DMS 273 treated with DMSO at 0.1 percent for 48 hours (cell line): ENCODE measurements at regions not wholly inside any gene's neighbourhood (a gene's known extent, or its start where the extent isn't known, plus 50 kb on each side); places are given as distances from the start of the nearest gene placed in this dataset.

ENCODE experiments used
- DNase-seq: peaks from one replicate; lab custom pipeline; 2025; lab: John Stamatoyannopoulos, UW

DNA sequence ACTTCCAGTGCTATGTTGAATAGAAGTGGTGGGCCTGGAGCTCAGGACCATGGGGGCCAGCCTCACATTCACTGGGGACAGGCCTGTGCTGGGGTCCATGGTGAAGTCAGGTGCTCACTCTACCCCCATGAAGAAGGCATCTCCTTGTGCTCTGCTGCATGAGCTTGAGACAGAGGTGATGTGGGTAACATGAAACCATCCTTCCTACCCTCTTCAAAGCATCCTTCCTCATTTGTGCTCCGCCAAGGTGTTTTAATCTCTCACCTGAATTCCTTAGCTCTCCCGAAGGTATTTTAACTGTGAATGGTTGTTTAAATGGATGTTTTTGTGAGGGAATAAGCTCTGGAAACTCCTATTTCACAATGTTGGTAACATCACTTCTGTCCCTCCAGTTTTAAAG lies 209.6 kb upstream of the PCSK2 start:
- DNase-seq = no peak

DNA sequence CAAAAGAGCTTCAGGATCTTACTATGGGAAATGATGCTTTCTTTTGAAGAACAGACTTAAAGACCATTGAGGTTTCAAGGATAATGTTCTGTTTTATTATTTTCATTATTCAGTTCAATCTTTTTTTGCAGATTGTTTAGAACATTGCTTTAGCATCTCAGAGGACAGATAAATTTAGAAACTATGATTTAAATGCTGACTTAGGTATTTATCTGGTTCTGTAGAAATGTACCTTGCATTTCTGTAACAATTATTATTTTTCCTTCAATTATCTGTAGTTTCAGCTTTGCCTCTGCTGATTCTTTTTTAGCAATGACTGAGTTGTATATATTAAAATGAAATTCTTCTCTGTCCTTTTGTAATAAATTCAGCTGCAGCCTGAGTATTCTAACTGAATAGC lies 205.4 kb upstream of the PCSK2 start:
- no peak for DNase-seq

DNA sequence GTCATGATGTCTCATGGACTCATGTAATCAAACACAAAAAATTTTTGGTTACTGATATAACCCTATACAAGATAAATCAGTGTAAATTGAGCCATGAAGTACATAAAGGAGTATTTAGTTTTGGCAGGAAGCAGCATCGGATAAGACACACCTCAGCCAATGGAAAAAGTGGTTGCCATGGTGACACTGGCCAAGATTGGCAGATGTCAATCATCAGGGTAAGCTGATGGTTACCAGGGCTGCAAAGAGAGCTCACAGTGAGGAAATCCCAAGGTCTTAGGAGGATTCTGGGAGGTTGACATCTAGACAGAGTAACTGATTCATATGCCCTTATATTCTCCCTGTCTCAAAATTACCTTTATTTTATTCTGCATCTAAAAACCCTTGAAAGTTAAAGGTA lies 203.8 kb upstream of the PCSK2 start:
- no peak for DNase-seq

DNA sequence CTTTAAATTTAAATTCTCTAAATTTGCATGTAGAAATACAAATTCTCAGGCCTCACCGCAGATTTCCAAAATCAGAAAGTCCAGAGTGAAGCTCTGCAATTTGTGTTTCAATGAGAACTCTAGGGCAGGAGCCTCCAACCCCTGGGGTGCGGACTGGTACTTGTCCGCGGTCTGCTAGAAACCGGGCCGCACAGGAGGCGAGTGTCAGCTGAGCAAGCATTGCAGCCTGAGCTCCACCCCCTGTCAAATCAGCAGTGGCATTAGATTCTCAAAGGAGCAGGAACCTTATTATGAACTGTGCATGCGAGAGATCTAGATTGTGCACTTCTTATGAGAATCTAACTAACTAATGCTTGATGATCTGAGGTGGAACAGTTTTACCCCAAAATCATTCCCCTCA lies 203.0 kb upstream of the PCSK2 start:
- no peak for DNase-seq

DNA sequence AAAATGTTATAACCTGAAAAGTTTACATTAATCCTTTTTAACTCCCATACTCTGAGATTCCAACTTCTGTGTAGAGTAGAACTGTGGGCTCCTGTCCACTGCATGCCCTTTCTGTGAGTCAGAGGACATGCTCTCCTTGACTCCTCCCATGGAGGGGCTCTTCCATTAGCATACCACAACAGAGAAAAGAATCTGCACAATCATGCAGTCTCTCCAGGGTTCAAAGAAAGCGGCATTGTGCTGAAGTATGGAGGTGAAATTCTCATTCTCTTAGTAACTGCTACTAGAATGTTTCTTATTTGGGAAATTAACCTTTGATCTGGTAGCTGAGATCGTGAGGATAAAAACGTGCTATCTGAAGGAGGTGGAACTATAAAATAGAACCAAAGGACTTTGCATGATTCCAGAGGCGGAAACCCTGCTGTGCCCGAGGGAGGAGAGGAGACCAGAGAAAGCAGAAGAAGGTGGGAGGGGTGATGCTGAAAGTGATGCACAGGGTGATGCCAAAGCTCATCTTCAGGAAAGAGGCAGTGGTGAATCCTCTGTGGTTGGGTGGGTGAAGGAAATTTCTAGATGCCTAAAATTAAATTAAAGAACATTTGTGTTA lies 202.2 kb upstream of the PCSK2 start:
- no peak for DNase-seq

DNA sequence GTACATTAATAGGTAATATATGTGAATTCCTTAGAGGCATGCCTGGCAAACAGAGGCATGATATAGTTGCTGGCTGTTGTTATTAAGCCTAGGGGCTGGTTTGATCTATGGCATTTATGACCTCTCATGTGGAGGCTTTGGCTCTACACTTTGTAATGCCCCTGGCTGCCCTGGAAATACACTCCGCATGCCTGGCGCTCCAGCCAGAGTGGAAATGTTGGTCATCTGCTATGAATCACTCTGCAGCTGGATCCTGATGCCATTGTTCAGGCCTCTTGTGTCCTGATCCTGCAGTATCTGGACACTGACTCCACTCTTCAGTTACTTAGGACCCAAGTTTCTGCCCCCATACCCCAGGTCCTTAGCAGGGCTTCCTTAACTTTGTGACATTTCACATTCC lies 200.5 kb upstream of the PCSK2 start:
- no peak for DNase-seq

DNA sequence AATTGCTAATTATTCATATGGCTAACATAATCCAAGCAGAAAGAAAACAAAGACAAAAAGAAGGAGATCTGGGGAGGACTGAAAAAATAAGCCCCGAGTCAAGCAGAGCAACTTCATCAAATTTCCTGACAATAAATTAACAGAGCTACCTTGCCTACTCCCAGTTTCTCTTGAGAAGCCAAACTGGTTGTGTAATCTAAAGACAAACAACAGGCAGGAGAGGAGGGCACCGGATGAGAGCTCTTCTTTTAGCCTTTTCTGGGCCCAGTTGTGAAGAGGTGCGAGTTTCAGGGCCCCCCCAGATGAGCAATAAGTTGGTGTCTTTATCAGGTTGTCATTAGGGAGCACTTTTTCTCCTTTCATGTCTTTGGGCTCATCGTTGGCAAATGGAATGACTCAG lies 197.1 kb upstream of the PCSK2 start:
- DNase-seq = no peak

DNA sequence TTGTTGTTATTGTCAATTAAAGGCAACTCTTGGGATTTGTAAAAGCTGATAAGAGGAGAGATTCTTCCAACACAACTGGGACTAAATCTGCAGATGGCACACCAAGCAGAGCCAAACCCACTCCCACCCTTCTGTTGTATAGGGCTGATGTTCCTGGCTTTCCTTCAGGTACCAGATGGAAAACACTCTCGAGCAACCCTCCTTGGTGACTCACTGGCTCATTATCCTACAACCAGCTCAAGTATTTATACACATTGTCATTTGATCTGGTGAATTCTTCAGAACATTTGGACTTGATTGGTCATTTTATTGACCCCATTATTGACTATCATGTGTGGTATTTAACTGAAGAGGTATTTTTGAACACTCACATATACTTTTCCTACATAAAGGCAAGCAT lies 190.3 kb upstream of the PCSK2 start:
- DNase-seq = peak; percentile 94

DNA sequence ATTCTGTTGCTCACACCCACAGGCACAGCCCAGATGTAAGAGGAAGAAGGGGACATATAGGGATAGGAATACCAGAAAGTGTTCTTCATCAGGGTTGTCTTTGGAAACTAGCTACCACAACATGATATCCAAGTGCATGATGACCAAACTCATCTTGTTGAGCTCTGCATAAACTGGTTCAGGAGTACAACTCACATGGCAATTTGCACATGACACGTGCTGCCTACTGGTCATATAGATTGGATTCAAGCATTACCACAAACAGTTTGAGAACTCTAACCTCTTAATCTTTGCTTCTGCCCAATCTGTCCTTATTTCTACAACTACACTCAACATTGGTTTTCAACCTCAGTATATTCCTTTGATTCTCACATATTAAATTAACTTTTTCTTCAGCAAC lies 184.7 kb upstream of the PCSK2 start:
- no peak for DNase-seq

DNA sequence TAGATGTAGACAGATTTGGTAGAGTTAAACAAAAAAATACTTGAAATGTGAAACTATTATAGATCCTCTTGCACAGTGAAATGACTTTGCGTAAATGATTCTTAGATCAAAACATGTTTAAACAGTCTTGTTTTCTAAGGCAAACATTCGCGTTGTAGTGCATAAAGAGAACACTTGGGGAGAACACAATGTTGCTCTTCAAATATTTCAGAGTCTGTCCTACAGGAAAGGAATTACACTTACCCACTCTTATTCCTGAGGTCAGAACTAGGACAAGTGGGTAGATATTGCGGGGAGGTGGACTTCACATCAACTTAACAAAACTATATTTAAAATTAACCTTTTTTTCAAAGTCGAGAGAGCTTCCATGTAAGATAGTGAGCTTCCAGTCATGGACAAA lies 183.5 kb upstream of the PCSK2 start:
- no peak for DNase-seq

DNA sequence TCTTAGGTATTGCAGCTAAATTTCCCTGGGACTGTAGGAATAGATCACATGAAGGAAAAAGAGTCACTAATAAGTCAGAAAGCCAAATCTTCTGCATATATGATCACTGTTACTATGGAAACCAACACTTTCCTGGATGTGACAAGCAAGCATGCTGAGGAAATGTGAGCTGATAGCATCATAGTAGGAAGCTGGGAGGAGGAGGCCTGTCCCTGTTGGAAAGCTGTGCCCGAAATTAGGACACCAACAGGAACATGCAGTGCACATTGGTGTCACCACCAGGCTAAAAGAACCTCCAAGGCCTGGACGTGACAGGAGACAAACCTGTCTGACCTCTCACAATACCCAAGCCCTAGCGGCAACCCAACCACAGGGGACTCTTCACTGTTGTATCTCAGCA lies 181.9 kb upstream of the PCSK2 start:
- no peak for DNase-seq

DNA sequence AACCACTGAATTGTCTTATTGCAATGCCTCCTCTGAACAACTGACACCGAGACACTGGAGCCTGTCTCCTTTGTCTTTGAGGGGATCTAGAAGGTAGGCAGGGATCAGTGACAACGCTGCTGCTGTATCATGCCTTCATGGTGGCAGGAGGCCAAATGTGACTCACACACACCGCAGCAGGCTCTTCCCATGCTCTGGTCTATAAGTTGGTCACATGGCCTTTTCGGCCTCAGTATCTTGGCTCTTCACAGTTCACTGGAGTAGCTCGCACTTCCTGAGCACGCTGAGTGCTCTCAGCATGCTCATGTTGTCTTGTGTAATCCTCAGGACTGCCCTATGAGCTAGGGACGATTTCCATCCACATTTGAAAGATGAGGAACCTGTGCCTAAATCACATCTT lies 167.4 kb upstream of the PCSK2 start:
- no peak for DNase-seq

DNA sequence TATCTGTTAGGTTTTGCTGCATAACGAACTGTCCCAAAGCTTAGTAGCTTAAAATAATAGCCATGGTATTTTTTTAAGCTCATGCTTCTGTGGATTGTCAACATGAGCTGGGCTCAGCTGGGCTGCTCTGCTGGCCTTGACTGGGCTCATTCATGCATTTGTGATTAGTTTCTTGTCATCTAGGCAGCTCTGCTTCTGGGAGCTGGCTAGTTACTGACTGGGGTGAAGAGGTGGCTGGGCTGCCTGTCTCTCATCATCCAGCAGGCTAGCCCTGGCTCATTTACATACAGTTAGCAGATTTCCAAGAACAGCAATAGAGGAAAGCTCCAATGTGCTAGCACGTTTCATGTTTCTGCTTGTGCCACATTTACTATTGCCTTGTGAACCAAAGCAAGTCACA lies 165.1 kb upstream of the PCSK2 start:
- no peak for DNase-seq

DNA sequence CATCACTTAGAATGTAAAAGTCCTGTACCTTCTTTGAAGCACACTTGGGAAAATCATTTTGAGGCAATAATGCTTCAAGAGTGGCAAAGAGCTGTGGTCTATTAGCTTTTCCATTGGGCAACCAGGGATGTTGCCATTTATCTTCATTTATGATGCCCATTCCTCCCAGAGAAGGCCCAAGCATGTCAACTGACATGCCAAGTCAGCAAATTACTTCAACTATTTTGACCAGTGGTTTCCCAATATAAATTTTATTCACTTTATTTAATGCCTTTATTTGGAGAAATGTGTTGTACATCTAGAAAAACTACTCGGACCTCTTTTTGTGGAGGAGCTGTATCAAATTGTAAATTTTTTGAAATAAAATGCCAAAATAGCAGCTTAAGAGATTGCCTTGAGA lies 164.1 kb upstream of the PCSK2 start:
- DNase-seq = no peak

DNA sequence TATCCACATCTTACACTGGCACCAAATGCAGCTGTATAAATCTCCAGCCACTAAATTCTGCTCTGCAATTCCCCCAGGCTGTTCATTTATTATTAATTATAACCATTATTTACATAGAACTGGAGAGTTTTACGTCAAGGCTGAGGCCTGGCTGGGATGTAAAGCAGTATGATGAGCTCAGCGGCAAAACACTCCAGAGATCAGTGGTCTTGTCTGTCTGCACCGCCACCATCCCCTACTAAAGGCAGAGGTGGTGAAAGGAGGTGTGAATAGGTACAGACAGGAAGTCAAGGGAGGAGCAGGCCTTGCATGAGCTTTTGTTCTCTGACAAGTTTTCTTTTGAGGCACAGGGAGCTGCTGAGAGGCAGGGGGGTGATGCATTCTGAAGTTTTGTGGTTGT lies 159.9 kb upstream of the PCSK2 start:
- DNase-seq = no peak

DNA sequence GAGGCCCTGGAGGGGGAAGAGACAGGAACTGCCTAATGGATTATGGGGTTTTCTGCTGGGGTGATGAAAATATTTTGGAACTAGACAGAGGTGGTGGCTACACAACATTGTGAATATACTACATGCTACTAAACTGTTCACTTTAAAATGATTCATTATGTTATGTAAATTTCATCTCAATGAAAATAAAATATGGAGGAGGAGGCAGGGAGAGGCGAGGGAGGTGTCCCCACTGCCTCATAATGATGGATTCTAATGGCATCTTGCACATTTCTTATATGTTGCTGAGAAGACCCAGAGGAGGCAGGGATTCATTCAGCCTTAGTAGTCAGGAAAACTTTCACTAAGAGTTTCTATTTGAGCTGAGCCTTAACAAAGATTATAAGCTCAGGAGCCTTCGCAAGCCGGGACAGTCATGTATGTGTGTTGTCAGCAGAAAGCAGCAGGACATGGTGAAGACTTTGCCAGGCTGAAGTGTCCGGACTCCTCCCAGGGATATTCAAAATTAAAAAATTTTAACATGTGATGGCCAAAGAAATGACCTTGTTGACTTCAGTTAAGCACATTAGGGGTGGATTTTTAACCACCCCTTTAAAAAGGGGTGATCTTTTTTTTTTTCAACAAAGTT lies 158.6 kb upstream of the PCSK2 start:
- no peak for DNase-seq

DNA sequence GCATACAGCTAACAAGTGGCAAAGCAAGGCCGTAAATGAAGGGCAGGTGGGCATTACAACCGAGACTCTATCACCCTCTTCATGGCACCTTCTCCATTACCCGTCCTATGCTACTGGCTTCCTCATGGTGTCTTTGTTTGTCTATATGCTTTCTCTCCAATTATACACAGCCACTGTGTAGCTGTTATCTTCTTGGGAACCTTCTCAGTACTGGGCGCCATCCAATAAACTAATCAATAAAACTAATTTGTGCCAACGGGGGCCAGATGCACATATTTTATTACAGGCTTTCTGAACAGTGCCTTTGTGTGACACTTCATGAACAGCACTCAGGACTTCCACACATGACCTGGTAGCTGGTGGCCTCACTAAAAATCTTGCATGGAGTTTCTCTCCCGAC lies 149.8 kb upstream of the PCSK2 start:
- no peak for DNase-seq

DNA sequence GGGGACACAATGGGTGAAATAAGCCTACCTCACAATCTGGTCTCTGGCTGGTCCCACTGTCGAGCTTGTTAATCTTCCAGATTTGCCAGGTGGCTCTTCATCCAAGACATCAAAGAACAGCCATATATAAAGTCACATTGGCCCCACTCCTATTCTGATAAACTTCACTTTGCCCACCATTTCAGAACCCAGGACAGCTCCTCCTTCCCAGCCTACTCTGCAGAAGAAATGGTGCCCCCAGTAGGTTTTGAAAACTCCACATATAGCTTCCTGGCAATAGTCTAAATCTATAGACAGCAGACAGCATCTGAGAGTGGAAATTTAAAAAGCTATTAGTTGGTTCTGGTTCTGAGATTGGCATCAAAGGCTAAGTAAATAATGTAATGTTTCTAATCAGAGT lies 143.1 kb upstream of the PCSK2 start:
- DNase-seq = no peak

DNA sequence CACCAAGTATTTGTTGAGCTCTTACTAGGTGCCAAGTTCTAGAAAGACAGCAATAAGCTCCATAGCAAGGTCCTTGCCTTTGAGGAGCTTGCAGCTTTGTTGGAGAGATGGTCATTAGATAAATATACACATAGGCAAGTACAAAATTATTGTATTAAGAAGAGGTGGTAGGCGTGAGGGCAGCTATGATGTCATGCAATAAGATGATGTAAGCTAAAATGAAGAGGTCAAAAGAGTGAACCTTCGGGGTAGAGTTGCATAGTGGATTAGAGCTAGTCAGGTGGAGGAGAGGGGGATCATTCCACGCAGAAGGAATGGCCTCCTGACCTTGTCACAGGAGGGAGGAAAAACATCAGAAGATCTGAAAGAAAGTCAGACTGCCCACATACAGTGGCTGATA lies 141.9 kb upstream of the PCSK2 start:
- no peak for DNase-seq

DNA sequence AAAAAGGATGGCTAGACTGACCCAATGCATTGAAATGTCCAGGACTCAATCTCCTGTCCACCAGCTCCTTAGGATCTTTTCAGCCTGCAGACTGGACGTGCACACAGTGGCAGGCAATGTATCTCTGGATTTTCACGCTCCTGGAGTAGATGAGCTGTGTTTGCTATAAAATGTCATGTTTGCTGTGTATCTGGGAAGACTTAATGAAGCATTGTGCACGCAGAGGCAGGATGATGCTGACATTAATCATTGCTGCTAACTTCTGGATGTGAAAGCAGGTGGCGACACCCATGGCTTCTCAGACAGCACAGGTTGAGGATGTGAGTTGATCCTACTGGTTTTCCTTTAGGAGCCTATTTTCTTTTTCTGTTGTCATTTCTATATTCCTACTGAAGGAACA lies 133.1 kb upstream of the PCSK2 start:
- DNase-seq = no peak

DNA sequence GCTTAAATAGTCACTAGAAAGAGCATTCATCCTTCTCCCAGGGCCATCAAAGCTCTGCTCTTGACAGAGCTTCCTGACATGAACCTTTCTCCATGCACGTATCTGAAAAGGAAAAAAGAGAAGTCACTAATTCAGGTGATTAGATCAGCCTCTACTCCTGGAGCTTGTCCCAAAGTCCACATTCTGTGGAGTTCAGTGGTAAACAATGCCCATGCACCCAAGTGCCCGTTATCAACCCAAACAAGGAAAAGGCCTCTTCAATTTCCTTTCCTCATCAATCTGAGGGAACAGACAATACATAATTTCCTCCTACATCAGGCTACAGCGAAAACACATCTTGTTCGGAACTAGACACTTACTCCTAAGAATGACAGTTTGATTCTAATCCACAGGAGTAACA lies 129.2 kb upstream of the PCSK2 start:
- no peak for DNase-seq

DNA sequence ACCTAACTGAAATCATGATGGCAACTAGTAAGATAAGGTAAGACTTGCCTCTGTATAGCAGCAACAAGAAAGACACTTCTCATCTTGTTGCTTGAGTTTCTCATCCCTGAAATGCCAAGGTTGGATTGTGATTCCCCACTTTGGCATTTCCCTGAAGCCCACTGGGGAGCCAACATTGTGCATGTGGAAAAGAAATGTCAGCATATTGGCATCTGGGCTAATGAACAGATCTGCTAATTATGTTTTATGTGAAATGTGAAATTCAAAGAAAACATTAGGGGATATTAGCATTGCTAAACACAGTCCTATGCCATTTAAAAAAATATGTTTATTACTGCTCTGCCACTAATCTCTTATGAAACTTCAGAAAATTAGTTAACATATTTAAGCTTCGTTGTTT lies 126.3 kb upstream of the PCSK2 start:
- DNase-seq = no peak

DNA sequence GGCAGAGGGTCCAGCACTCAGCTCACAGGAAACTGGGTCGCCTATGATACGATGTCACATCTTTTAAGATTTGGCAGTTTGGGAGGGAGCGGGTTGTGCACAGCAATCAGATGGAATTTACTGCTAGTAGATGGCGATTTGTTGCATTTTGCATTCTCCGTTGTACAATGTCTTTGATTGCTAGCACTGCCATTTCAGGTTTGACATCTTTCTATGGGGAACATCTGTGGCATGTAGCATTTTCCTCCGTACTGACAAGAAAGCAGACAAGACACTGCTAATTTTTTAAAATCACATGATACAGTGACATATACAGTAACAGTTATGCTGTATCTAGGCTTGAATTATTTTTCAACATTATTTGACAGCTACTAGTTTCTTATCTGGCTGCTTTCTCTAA lies 119.7 kb upstream of the PCSK2 start:
- no peak for DNase-seq

DNA sequence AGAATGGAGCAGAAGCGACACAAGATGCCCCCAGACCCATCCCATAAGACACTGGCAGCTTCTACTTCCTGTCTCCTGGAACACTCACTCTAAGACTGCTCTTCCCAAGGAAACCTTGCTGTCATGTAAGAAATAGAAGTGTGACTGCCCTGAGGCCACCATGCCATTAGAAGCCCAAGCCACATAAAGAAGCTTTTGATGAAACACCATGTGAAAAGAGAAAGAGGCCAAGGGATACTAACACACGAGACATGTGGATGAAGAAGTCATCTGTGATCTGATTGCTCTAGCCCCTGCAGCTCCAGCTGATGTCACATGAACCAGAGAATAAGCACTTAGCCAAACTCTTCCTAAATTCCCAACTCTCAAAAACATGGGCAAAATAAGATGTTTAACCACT lies 117.9 kb upstream of the PCSK2 start:
- DNase-seq = no peak

DNA sequence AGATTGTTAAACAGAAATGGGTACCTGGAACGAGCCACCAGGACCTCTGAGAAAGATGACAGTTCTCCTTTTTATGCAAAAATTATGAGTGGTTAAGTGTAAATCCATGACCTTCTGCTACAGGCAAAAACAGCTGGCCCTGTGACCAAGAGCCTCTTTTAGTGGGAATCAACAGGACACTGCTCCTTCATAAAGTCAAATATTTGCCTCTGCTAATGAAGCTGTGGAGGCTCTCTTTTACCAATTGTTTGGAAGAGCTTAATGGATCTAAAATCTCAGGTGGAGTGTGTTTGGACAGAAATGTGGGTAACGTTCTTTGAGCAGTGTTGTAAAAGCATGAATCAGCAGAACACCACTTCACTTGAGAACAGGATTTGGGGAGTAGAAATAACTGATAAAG lies 117.5 kb upstream of the PCSK2 start:
- no peak for DNase-seq
